HepG2 (cell line): ENCODE measurements at regions not wholly inside any gene's neighbourhood (a gene's known extent, or its start where the extent isn't known, plus 50 kb on each side); places are given as distances from the start of the nearest gene placed in this dataset.

Experiments
- EP300 ChIP-seq, 3 experiments: sonication (generic) in 1 of 3; formaldehyde crosslinking in 1 of 3; IDR thresholded peaks; 2 replicates each; pipeline versions ENCODE4 v1.5.1 to v1.6.1; 2011 to 2020; ENCODE audit warnings: low read depth in 2 of 3, low read length in 2 of 3, borderline replicate concordance in 1 of 3, improper control_type of control experiment in 1 of 3, mild to moderate bottlenecking in 1 of 3, missing genetic modification reagents in 1 of 3, moderate library complexity in 1 of 3
- ISL2 ChIP-seq: sonication (generic); formaldehyde crosslinking; IDR thresholded peaks from 2 replicates; pipeline ENCODE4 v1.5.0; 2020; ENCODE audit warnings: missing genetic modification reagents
- MTF1 ChIP-seq: sonication (generic); formaldehyde crosslinking; IDR thresholded peaks from 2 replicates; pipeline ENCODE4 v1.5.0; 2020; ENCODE audit warnings: missing genetic modification reagents
- SOX13 ChIP-seq, 3 experiments: fragments of 450-650 bp in 1 of 3; sonication (generic) in 1 of 3; formaldehyde crosslinking in 1 of 3; IDR thresholded peaks in 2 of 3; conservative IDR thresholded peaks in 1 of 3; 2 replicates each; pipeline versions ENCODE4 v1.5.0 to v1.6.1; 2016 to 2020; ENCODE audit warnings: antibody characterized with exemption in 1 of 3, mild to moderate bottlenecking in 1 of 3, missing compliant biosample characterization in 1 of 3, missing genetic modification reagents in 1 of 3, moderate library complexity in 1 of 3
- SPEN ChIP-seq: sonication (generic); formaldehyde crosslinking; IDR thresholded peaks from 2 replicates; pipeline ENCODE4 v1.5.1; 2020; ENCODE audit warnings: low read depth, mild to moderate bottlenecking, missing genetic modification reagents
- ZNF121 ChIP-seq: sonication (generic); formaldehyde crosslinking; IDR thresholded peaks from 2 replicates; pipeline ENCODE4 v1.5.0; 2020; ENCODE audit warnings: mild to moderate bottlenecking, missing genetic modification reagents
- TF ChIP-seq, protein P1 (sequence below): sonication (generic); formaldehyde crosslinking; IDR thresholded peaks from 2 replicates; pipeline ENCODE4 v1.9.0; 2021; ENCODE audit warnings: mild to moderate bottlenecking, missing genetic modification reagents
- TF ChIP-seq, protein P2 (sequence below): IDR thresholded peaks from 2 replicates; pipeline ENCODE4 v1.6.1; 2012; ENCODE audit warnings: low read depth, low read length, improper control_type of control experiment
- TF ChIP-seq, protein P3 (sequence below): sonication (generic); formaldehyde crosslinking; IDR thresholded peaks from 2 replicates; pipeline ENCODE4 v1.4.0; 2020; ENCODE audit warnings: missing genetic modification reagents, mild to moderate bottlenecking, borderline replicate concordance

DNA sequence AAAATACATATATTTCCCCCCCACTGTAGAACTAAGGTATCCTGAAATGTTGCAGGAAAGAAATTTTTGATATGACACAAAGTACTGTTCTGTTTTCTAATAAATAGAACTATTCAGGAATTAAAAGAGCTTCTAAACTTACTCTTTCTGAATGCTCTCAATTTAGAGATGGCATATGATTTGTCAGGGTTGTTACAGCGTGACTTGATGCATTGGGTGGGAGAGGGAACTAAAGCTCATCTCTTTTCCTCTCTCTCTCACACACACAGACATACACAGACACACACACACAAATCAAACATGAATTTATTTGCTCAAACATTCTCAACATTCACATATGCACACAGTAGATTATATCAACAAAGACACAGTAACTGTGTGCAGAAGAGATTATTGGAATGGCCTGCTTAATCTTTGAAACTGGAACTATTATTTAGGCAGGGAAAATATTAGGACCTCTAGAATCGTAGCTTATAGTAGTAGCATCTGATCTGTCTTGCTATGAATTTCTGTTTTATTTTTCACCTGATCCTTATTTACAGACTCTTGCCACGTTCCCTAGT is 807.4 kb upstream of the GBE1 start (continued):
- TF ChIP-seq ZNF121 (CRISPR knock-in tag) (no peak), SOX13 (IDR thresholded peaks at IDR 0.05) (no peak), SOX13 (CRISPR knock-in tag; conservative IDR thresholded peaks at IDR 0.05 in 1 of 2, IDR thresholded peaks at IDR 0.05 in 1 of 2) (0 out of 4 replicates have a peak, but pooled peaks of 1 of the 2 experiments have one; percentile 22), MTF1 (CRISPR knock-in tag) (no peak), SPEN (CRISPR knock-in tag) (no peak), ISL2 (CRISPR knock-in tag) (no peak), EP300 (IDR thresholded peaks at IDR 0.05; ENCODE audit: low read depth in 2 of 2, low read length in 2 of 2) (0 out of 4 replicates have a peak, but pooled peaks of 1 of the 2 experiments have one; percentile 24), EP300 (CRISPR knock-in tag; IDR thresholded peaks at IDR 0.05; ENCODE audit: borderline replicate concordance) (no peak)
- TF ChIP-seq, protein P1, sequence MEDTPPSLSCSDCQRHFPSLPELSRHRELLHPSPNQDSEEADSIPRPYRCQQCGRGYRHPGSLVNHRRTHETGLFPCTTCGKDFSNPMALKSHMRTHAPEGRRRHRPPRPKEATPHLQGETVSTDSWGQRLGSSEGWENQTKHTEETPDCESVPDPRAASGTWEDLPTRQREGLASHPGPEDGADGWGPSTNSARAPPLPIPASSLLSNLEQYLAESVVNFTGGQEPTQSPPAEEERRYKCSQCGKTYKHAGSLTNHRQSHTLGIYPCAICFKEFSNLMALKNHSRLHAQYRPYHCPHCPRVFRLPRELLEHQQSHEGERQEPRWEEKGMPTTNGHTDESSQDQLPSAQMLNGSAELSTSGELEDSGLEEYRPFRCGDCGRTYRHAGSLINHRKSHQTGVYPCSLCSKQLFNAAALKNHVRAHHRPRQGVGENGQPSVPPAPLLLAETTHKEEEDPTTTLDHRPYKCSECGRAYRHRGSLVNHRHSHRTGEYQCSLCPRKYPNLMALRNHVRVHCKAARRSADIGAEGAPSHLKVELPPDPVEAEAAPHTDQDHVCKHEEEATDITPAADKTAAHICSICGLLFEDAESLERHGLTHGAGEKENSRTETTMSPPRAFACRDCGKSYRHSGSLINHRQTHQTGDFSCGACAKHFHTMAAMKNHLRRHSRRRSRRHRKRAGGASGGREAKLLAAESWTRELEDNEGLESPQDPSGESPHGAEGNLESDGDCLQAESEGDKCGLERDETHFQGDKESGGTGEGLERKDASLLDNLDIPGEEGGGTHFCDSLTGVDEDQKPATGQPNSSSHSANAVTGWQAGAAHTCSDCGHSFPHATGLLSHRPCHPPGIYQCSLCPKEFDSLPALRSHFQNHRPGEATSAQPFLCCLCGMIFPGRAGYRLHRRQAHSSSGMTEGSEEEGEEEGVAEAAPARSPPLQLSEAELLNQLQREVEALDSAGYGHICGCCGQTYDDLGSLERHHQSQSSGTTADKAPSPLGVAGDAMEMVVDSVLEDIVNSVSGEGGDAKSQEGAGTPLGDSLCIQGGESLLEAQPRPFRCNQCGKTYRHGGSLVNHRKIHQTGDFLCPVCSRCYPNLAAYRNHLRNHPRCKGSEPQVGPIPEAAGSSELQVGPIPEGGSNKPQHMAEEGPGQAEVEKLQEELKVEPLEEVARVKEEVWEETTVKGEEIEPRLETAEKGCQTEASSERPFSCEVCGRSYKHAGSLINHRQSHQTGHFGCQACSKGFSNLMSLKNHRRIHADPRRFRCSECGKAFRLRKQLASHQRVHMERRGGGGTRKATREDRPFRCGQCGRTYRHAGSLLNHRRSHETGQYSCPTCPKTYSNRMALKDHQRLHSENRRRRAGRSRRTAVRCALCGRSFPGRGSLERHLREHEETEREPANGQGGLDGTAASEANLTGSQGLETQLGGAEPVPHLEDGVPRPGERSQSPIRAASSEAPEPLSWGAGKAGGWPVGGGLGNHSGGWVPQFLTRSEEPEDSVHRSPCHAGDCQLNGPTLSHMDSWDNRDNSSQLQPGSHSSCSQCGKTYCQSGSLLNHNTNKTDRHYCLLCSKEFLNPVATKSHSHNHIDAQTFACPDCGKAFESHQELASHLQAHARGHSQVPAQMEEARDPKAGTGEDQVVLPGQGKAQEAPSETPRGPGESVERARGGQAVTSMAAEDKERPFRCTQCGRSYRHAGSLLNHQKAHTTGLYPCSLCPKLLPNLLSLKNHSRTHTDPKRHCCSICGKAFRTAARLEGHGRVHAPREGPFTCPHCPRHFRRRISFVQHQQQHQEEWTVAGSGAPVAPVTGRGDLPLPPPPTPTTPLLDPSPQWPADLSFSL (CRISPR knock-in tag): 0 out of 2 replicates have a peak, but pooled peaks have one; percentile 22
- TF ChIP-seq, protein P2, sequence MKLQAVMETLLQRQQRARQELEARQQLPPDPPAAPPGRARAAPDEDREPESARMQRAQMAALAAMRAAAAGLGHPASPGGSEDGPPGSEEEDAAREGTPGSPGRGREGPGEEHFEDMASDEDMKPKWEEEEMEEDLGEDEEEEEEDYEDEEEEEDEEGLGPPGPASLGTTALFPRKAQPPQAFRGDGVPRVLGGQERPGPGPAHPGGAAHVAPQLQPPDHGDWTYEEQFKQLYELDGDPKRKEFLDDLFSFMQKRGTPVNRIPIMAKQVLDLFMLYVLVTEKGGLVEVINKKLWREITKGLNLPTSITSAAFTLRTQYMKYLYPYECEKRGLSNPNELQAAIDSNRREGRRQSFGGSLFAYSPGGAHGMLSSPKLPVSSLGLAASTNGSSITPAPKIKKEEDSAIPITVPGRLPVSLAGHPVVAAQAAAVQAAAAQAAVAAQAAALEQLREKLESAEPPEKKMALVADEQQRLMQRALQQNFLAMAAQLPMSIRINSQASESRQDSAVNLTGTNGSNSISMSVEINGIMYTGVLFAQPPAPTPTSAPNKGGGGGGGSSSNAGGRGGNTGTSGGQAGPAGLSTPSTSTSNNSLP: peak; percentile 78
- TF ChIP-seq, protein P3, sequence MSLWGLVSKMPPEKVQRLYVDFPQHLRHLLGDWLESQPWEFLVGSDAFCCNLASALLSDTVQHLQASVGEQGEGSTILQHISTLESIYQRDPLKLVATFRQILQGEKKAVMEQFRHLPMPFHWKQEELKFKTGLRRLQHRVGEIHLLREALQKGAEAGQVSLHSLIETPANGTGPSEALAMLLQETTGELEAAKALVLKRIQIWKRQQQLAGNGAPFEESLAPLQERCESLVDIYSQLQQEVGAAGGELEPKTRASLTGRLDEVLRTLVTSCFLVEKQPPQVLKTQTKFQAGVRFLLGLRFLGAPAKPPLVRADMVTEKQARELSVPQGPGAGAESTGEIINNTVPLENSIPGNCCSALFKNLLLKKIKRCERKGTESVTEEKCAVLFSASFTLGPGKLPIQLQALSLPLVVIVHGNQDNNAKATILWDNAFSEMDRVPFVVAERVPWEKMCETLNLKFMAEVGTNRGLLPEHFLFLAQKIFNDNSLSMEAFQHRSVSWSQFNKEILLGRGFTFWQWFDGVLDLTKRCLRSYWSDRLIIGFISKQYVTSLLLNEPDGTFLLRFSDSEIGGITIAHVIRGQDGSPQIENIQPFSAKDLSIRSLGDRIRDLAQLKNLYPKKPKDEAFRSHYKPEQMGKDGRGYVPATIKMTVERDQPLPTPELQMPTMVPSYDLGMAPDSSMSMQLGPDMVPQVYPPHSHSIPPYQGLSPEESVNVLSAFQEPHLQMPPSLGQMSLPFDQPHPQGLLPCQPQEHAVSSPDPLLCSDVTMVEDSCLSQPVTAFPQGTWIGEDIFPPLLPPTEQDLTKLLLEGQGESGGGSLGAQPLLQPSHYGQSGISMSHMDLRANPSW (CRISPR knock-in tag): no peak
